Glutamatergic neuron (in vitro differentiated cells): ENCODE measurements at regions not wholly inside any gene's neighbourhood (a gene's known extent, or its start where the extent isn't known, plus 50 kb on each side); places are given as distances from the start of the nearest gene placed in this dataset.

ENCODE experiments used
- DNase-seq: peaks from one replicate; pipeline ENCODE4 v3.0.0; 2022
- H3K27ac Mint-ChIP-seq: one replicate; pipeline ENCODE4 v1.8.0; 2020; ENCODE audit warnings: mild to moderate bottlenecking, mixed read lengths, inconsistent platforms; ENCODE audit not compliant: unreplicated experiment
- H3K27me3 Mint-ChIP-seq: one replicate; pipeline ENCODE4 v1.8.0; 2020; ENCODE audit warnings: mild to moderate bottlenecking, moderate library complexity, mixed read lengths, inconsistent platforms; ENCODE audit not compliant: unreplicated experiment
- H3K36me3 Mint-ChIP-seq: one replicate; pipeline ENCODE4 v1.8.0; 2020; ENCODE audit warnings: mild to moderate bottlenecking, mixed read lengths, inconsistent platforms; ENCODE audit not compliant: unreplicated experiment
- H3K4me1 Mint-ChIP-seq: one replicate; pipeline ENCODE4 v1.8.0; 2020; ENCODE audit warnings: mild to moderate bottlenecking, low read depth, mixed read lengths, inconsistent platforms; ENCODE audit not compliant: unreplicated experiment
- H3K4me3 Mint-ChIP-seq: one replicate; pipeline ENCODE4 v1.8.0; 2020; ENCODE audit warnings: mild to moderate bottlenecking, mixed read lengths, inconsistent platforms; ENCODE audit not compliant: unreplicated experiment
- H3K9me3 Mint-ChIP-seq: one replicate; pipeline ENCODE4 v1.8.0; 2020; ENCODE audit warnings: mild to moderate bottlenecking, moderate library complexity, mixed read lengths, inconsistent platforms; ENCODE audit not compliant: unreplicated experiment
- TF ChIP-seq, protein P1 (sequence below): fragments of 200-600 bp; sonication (generic); IDR thresholded peaks from one replicate; pipeline ENCODE4 v1.5.0; 2021; ENCODE audit not compliant: partially characterized antibody, unreplicated experiment

DNA sequence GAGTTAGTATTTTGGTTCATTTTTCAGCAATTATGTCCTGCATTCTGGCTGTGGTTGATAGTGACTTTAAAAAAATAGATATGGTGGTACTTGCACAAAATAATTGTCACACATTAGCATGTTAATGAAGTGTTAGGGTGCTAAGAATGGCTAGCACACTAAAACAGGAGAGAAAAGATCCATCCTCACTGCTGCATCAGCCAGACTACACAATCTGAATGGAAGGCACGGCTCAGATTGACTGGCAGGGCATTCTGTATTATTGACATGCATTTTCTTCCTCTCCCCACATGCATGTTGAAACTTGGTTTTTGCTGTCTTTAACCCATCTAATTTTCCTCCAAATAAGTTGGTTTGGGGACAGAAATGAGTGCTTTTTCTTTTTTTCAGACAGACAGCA is 306.3 kb downstream of the PRL start:
- Mint-ChIP-seq H3K4me3 (no peak overlapping the region), H3K36me3 (no peaks in the 10 kb centered on the region), H3K27me3 (no peaks in the 10 kb centered on the region), H3K27ac (no peak overlapping the region), H3K4me1 (peaks cover 16% of the 10 kb centered on the region), H3K9me3 (no peaks in the 10 kb centered on the region)
- TF ChIP-seq, protein P1, sequence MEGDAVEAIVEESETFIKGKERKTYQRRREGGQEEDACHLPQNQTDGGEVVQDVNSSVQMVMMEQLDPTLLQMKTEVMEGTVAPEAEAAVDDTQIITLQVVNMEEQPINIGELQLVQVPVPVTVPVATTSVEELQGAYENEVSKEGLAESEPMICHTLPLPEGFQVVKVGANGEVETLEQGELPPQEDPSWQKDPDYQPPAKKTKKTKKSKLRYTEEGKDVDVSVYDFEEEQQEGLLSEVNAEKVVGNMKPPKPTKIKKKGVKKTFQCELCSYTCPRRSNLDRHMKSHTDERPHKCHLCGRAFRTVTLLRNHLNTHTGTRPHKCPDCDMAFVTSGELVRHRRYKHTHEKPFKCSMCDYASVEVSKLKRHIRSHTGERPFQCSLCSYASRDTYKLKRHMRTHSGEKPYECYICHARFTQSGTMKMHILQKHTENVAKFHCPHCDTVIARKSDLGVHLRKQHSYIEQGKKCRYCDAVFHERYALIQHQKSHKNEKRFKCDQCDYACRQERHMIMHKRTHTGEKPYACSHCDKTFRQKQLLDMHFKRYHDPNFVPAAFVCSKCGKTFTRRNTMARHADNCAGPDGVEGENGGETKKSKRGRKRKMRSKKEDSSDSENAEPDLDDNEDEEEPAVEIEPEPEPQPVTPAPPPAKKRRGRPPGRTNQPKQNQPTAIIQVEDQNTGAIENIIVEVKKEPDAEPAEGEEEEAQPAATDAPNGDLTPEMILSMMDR, result no peak
- DNase-seq, result no peak

DNA sequence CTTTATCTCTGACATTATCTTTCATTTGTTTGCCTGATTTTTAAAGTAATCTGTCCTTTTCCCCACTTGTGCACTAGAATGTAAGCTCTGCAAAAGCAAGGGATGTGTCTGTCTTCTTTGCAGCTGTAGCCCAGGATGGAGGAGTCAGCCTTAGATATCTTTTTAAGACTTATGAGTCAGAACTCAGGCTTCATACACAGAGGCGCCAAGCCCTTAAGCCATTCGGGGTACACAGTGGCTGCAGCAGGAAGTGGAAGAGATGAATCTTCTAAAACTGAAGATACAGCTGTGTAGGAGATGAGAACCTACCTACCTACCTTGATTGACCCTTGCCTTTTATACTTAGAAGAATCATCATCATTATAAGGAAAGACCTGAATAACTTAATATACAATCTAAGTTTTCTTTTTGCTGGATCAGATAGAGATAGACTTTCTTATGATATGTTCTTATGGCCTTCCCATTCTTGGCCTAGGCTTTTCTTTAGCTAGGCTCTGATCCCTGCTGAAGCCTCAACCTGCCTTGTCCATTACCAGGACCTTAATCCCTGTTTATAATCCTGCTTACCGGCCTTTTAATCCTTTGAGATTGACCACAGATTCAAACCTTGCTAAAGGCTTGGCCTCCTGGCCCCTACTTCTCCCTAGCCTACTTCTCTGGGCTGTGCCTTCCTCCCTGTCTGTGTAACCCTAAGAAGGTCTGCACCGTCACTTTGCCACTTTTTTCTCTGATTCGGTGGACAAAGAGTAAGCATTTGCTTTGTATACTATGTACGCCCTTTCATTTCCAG is 304.5 kb downstream of the PRL start:
- no peaks in the 10 kb centered on the region for H3K9me3 Mint-ChIP-seq

DNA sequence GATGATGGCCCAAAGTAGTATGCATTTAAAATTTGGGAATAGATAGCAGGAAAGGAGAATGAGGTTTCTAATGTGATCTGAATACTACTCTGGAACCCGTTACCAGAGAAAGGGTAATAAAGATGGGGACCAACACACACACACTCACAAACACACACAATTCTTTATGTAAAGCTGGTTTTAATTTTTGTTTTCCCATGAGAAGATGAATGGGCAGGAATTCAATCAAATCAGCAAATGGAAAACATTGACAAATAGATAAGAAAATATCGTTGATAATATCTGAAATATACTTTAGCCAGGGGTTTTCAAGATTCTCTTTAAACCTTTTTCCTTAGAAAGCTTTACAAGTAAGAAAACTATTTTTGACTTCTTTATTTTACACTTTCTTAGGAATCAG is 303.0 kb downstream of the PRL start:
- TF ChIP-seq, protein P1, result no peak
- Mint-ChIP-seq H3K27ac (no peak overlapping the region), H3K27me3 (no peaks in the 10 kb centered on the region), H3K4me3 (no peak overlapping the region), H3K4me1 (peaks cover 31% of the 10 kb centered on the region), H3K9me3 (no peaks in the 10 kb centered on the region), H3K36me3 (no peaks in the 10 kb centered on the region)
- DNase-seq, result no peak

More for the DNA sequence above, 304.5 kb downstream of the PRL start:
- TF ChIP-seq, protein P1, result no peak
- no peak for DNase-seq
- no peaks in the 10 kb centered on the region for H3K36me3 Mint-ChIP-seq
- H3K4me3 Mint-ChIP-seq, result no peak overlapping the region
- no peaks in the 10 kb centered on the region for H3K27me3 Mint-ChIP-seq
- peaks cover 17% of the 10 kb centered on the region for H3K4me1 Mint-ChIP-seq
- H3K27ac Mint-ChIP-seq, result no peak overlapping the region

DNA sequence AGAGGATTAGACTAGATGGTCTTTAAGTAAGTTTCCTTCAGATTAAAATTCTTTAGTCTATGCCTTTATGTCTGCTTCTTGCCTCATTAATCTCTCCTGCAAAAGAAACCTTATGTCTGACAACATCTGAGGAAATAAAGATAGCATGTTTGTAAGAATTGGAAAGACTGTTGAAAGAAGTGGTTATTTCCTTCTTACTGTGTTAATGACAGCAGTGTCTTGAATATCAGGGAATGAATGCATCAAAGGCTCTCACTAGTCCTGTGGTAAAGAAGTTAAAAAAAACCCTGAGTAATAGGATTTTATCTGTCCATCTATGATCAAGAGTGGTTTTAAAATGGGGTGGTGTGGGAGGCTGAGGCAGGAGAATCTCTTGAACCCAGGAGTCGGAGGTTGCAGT is 302.0 kb downstream of the PRL start:
- Mint-ChIP-seq H3K27me3 (no peaks in the 10 kb centered on the region), H3K4me1 (peaks cover 38% of the 10 kb centered on the region), H3K4me3 (no peak overlapping the region), H3K27ac (no peak overlapping the region), H3K36me3 (no peaks in the 10 kb centered on the region), H3K9me3 (no peaks in the 10 kb centered on the region)
- DNase-seq, result no peak
- TF ChIP-seq, protein P1, result no peak

DNA sequence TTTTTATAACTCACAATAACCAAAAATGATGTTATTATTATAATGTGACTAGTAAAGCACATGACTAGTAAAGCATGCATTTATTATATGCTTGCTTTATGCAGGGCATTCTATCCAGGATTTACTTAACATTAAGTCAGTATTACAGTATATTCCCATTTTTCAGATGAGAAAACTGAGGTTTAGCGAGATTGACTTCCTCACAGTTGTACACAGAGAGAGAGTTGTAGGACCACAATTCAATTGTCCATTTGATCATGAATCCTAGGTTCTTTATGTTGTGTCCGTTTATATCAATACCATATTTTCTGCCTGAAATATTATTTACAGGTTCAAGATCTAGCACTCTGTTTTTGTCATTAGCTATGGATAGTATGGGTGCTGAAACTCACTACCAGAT is 301.5 kb downstream of the PRL start:
- no peaks in the 10 kb centered on the region for H3K36me3 Mint-ChIP-seq
- TF ChIP-seq, protein P1, result no peak
- no peak for DNase-seq
- H3K27ac Mint-ChIP-seq, result no peak overlapping the region
- H3K27me3 Mint-ChIP-seq, result no peaks in the 10 kb centered on the region
- peaks cover 3% of the 10 kb centered on the region for H3K9me3 Mint-ChIP-seq
- no peak overlapping the region for H3K4me3 Mint-ChIP-seq
- H3K4me1 Mint-ChIP-seq, result peaks cover 38% of the 10 kb centered on the region
